K562 (cell line): ENCODE measurements at regions not wholly inside any gene's neighbourhood (a gene's known extent, or its start where the extent isn't known, plus 50 kb on each side); places are given as distances from the start of the nearest gene placed in this dataset.

Experiments
- ATAC-seq: fragments of 200-7000 bp; cut with Tn5 transposase; 3 replicates; pipeline ENCODE4 v1.9.1; 2020; ENCODE audit warnings: moderate library complexity
- BruUV-seq: library from RNA; stranded (reverse); fragments of 400-500 nt; replicated peaks from 2 replicates; lab custom pipeline; 2021; lab: Mats Ljungman, UMichigan
- CTCF ChIA-PET: fragments of 300-600 bp; formaldehyde crosslinking; extraction: SDS; loops from one replicate; lab custom pipeline; 2021; ENCODE audit warnings: low intra/inter-chr PET ratio; lab: Yijun Ruan, JAX
- POLR2A ChIA-PET: fragments of 300-600, 350-650 bp; sonication (Branson Sonifier 250); formaldehyde crosslinking; extraction: SDS; loops from one replicate; lab custom pipeline; 2021; ENCODE audit warnings: antibody characterized with exemption, inconsistent platforms; lab: Yijun Ruan, JAX
- DNase-seq, 4 experiments: peaks; one replicate each; pipeline versions ENCODE4 v3.0.0 to v3.0.0-alpha.2; 2011 to 2018; ENCODE audit warnings: low spot score in 3 of 4, mixed read lengths in 3 of 4; ENCODE audit errors: extremely low read depth in 1 of 4
- FAIRE-seq: peaks from 2 replicates; lab custom pipeline; 2011; peaks lifted over from hg19 to GRCh38; lab: Jason Lieb, UNC
- H2AFZ ChIP-seq: 2 replicates; pipeline ENCODE4 v1.6.0; 2011; ENCODE audit warnings: low read depth, low read length, control low read depth, inconsistent platforms
- H3K27ac ChIP-seq: fragments of 200-600 bp; 3 replicates; pipeline ENCODE4 v1.8.0; 2011; ENCODE audit warnings: low read depth, mild to moderate bottlenecking, control low read depth, inconsistent platforms, low read length, moderate library complexity, mixed read lengths; ENCODE audit errors: extremely low read depth
- H3K27me3 ChIP-seq, 2 experiments: fragments of 300-600 bp in 1 of 2; 2 replicates in 1 of 2; 3 replicates in 1 of 2; pipeline versions ENCODE4 v1.6.0 to v1.8.0; 2011; ENCODE audit warnings: inconsistent platforms in 2 of 2, low read length in 2 of 2, mild to moderate bottlenecking in 1 of 2, mixed read lengths in 1 of 2, moderate library complexity in 1 of 2; ENCODE audit not compliant: control insufficient read depth in 2 of 2, insufficient read depth in 2 of 2
- H3K36me3 ChIP-seq: fragments of 300-600 bp; 3 replicates; pipeline ENCODE4 v1.8.0; 2011; ENCODE audit warnings: mild to moderate bottlenecking, low read length, inconsistent platforms; ENCODE audit not compliant: control insufficient read depth, insufficient read depth
- H3K4me1 ChIP-seq, 2 experiments: fragments of 200-600 bp in 1 of 2; replicated peaks in 1 of 2; 2 replicates in 1 of 2; 3 replicates in 1 of 2; pipeline versions ENCODE4 v1.5.1 to v1.8.0; 2011; ENCODE audit warnings: inconsistent platforms in 2 of 2, low read length in 2 of 2, mild to moderate bottlenecking in 1 of 2, mixed read lengths in 1 of 2, moderate library complexity in 1 of 2; ENCODE audit not compliant: control insufficient read depth in 2 of 2, insufficient read depth in 2 of 2
- H3K4me2 ChIP-seq: 2 replicates; pipeline ENCODE4 v1.6.1; 2011; ENCODE audit warnings: low read length, control low read depth, inconsistent platforms, mixed read lengths; ENCODE audit not compliant: insufficient read depth
- H3K4me3 ChIP-seq: fragments of 200-600 bp; sonication (generic), shearing (Covaris generic); 2 replicates; pipeline ENCODE4 v1.5.1; 2016; ENCODE audit warnings: control low read depth, inconsistent platforms
- H3K79me2 ChIP-seq: fragments of 200-600 bp; 3 replicates; pipeline ENCODE4 v1.8.0; 2011; ENCODE audit warnings: low read length, inconsistent platforms; ENCODE audit not compliant: control insufficient read depth, insufficient read depth
- H3K9ac ChIP-seq, 2 experiments: 2 replicates each; pipeline versions ENCODE4 v1.6.0 to v1.6.1; 2011; ENCODE audit warnings: low read depth in 2 of 2, low read length in 2 of 2, control low read depth in 1 of 2, inconsistent platforms in 1 of 2, mild to moderate bottlenecking in 1 of 2, mixed read lengths in 1 of 2; ENCODE audit not compliant: insufficient read depth in 1 of 2
- H3K9me1 ChIP-seq: one replicate; pipeline ENCODE4 v1.6.0; 2011; ENCODE audit warnings: inconsistent platforms, mild to moderate bottlenecking, low read length, moderate library complexity; ENCODE audit not compliant: control insufficient read depth, insufficient read depth
- H3K9me3 ChIP-seq: replicated peaks from 2 replicates; pipeline ENCODE4 v1.5.1; 2011; ENCODE audit warnings: low read depth, low read length, inconsistent platforms; ENCODE audit not compliant: control insufficient read depth, insufficient read depth
- H4K20me1 ChIP-seq: replicated peaks from 2 replicates; pipeline ENCODE4 v1.6.1; 2011; ENCODE audit warnings: low read length, inconsistent platforms, mixed read lengths; ENCODE audit not compliant: control insufficient read depth, insufficient read depth
- U2AF1 ChIP-seq: fragments of 200-400 bp; formaldehyde crosslinking; optimal IDR thresholded peaks from 2 replicates; pipeline ENCODE3; 2017; ENCODE audit warnings: mild to moderate bottlenecking, low read depth, low read length, moderate library complexity
- ZBTB40 ChIP-seq, 2 experiments: fragments of 450-650 bp in 1 of 2; sonication (generic) in 1 of 2; formaldehyde crosslinking in 1 of 2; IDR thresholded peaks; 2 replicates each; pipeline versions ENCODE4 v1.7.1 to v1.9.0; 2016 to 2022; ENCODE audit warnings: inconsistent platforms in 1 of 2, mild to moderate bottlenecking in 1 of 2, missing genetic modification reagents in 1 of 2
- ZNF24 ChIP-seq: fragments of 450-650 bp; IDR thresholded peaks from 2 replicates; pipeline ENCODE4 v1.6.1; 2016
- ZNF318 ChIP-seq, 2 experiments: fragments of 450-650 bp; IDR thresholded peaks; 2 replicates each; pipeline ENCODE4 v1.6.1; 2016; ENCODE audit warnings: mild to moderate bottlenecking in 2 of 2, borderline replicate concordance in 1 of 2, low read depth in 1 of 2, moderate library complexity in 1 of 2
- WGBS: fragments of 100-300 bp; shearing (Covaris generic); methylation state at CpG from one replicate; pipeline ENCODE4 v1.1.6; 2016; ENCODE audit warnings: low coverage, mixed read lengths; ENCODE audit not compliant: insufficient coverage; ENCODE audit errors: missing lambda C conversion rate; 5-methylcytosine and 5-hydroxymethylcytosine counted together
- in situ Hi-C: fragments of 300-500 bp; cut with MboI; formaldehyde crosslinking; loops from 4 replicates; pipeline ENCODE4 v1.15.0; 2018; ENCODE audit warnings: inconsistent platforms, mixed read lengths
- intact Hi-C: fragments of 100-400 bp; cut with micrococcal nuclease; formaldehyde crosslinking; loops from 2 replicates; pipeline ENCODE4 v1.14.2; 2022

- DNase-seq (no peak), ATAC-seq (no peak), FAIRE-seq (no peak)
- Histone ChIP-seq H3K36me3 (no peaks in the 10 kb centered on the region), H3K27ac (no peak overlapping the region), H3K4me2 (no peak overlapping the region), H3K79me2 (no peaks in the 10 kb centered on the region), H3K4me1 (no peaks in the 10 kb centered on the region), H4K20me1 (no peaks in the 10 kb centered on the region), H3K4me3 (no peak overlapping the region), H3K9me1 (no peaks in the 10 kb centered on the region), H3K27me3 (no peaks in the 10 kb centered on the region), H3K9me3 (no peaks in the 10 kb centered on the region), H3K9ac (no peak overlapping the region), H2AFZ (no peak overlapping the region)
- no peak for TF ChIP-seq ZNF318 (IDR thresholded peaks at IDR 0.05; ENCODE audit: borderline replicate concordance in 1 of 2, low read depth in 1 of 2)
- TF ChIP-seq ZNF24: no peak
- no peak for TF ChIP-seq ZBTB40 (IDR thresholded peaks at IDR 0.05)
- no peak for TF ChIP-seq ZBTB40 (CRISPR knock-in tag; IDR thresholded peaks at IDR 0.05)
- no peak for TF ChIP-seq U2AF1
- CTCF ChIA-PET: no interaction called here
- POLR2A ChIA-PET: no interaction called here
- BruUV-seq: no TSS peak
- WGBS: 0% methylated on average over 3 of the region's 3 CpGs
- in situ Hi-C loops: no loop called here
- intact Hi-C loops: no loop called here
These were observed 299.2 kb downstream of the CNTN3 start for GRCh38 chr3:74315291-74315690.
